ENCODE measurements at regions not wholly inside any gene's neighbourhood (a gene's known extent, or its start where the extent isn't known, plus 50 kb on each side); places are given as distances from the start of the nearest gene placed in this dataset.

DNA sequence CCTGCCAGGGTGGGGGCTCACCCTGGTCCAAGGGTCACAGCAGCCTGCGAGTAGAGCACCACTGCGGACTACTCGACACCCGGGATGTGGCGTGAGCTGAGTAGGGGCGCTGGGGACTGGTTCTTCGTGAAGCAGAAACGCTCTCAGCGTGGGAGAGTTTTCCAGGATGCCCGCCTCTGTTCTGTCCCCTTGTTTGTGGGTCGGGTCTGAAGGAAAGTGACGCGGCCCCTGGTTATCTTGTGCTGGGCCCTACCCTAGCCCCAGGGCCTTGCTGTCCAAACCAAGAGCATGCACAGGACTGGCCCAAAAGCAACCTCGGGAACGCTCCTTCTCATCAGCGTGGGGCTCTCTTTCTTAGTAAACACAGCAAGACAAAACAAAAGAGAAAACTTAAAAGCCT, 303.3 kb downstream of the IRF8 start:
- Histone ChIP-seq H3K9me3 (replicated peaks; ENCODE audit: control insufficient read depth, insufficient read depth, low read length) (no peaks in the 10 kb centered on the region), H3K4me2 (ENCODE audit: control insufficient read depth, insufficient read depth) (no peak overlapping the region), H4K20me1 (ENCODE audit: control insufficient read depth, insufficient read depth) (no peaks in the 10 kb centered on the region), H3K79me2 (ENCODE audit: control insufficient read depth, insufficient read depth, low read length) (no peaks in the 10 kb centered on the region), H3K4me1 (ENCODE audit: control insufficient read depth, insufficient read depth, low read length) (no peaks in the 10 kb centered on the region), H3K36me3 (ENCODE audit: control insufficient read depth in 2 of 2, insufficient read depth in 2 of 2, low read length in 1 of 2) (no peaks in the 10 kb centered on the region), H3K27ac (ENCODE audit: control insufficient read depth, insufficient read depth) (no peak overlapping the region), H3K9ac (ENCODE audit: control insufficient read depth, insufficient read depth, low read length) (no peak overlapping the region), H2AFZ (ENCODE audit: control insufficient read depth, low read depth, low read length) (no peak overlapping the region), H3K4me3 (no peak overlapping the region), H3K27me3 (replicated peaks in 1 of 2; ENCODE audit: control insufficient read depth in 2 of 2, insufficient read depth in 2 of 2, low read length in 1 of 2) (peaks cover 8 to 18% of the 10 kb centered on the region in 2 experiments)
- ATAC-seq: no peak
- intact Hi-C loops (cut with micrococcal nuclease; ENCODE audit: unreplicated experiment) (loop anchor here (10.0 kb wide), 1 partner anchor 127 kb away; no protein-coding TSS in a partner anchor), in situ Hi-C loops (cut with MboI) (no loop called here)
- DNase-seq (ENCODE audit: low read depth, low spot score): no peak
- no peak for FAIRE-seq
- WGBS (ENCODE audit: insufficient coverage, insufficient replicate concordance, low lambda C conversion rate, missing lambda C conversion rate): 43% methylated on average over 16 of the region's 16 CpGs
- BruUV-seq (replicated peaks): no TSS peak
- TF ChIP-seq ASH2L (IDR thresholded peaks at IDR 0.05; ENCODE audit: borderline replicate concordance, low read depth) (no peak), IKZF2 (IDR thresholded peaks at IDR 0.05) (no peak), ZSCAN29 (IDR thresholded peaks at IDR 0.05) (no peak), POLR2AphosphoS5 (IDR thresholded peaks at IDR 0.05; ENCODE audit: low read length) (no peak), BRCA1 (IDR thresholded peaks at IDR 0.05; ENCODE audit: low read depth, low read length) (no peak), TCF12 (IDR thresholded peaks at IDR 0.05; ENCODE audit: low read depth, low read length) (no peak), RAD21 (IDR thresholded peaks at IDR 0.05; ENCODE audit: insufficient read depth, low read depth, low read length) (no peak), RFX5 (IDR thresholded peaks at IDR 0.05; ENCODE audit: low read depth, low read length) (no peak)
- TF ChIP-seq, protein P1, sequence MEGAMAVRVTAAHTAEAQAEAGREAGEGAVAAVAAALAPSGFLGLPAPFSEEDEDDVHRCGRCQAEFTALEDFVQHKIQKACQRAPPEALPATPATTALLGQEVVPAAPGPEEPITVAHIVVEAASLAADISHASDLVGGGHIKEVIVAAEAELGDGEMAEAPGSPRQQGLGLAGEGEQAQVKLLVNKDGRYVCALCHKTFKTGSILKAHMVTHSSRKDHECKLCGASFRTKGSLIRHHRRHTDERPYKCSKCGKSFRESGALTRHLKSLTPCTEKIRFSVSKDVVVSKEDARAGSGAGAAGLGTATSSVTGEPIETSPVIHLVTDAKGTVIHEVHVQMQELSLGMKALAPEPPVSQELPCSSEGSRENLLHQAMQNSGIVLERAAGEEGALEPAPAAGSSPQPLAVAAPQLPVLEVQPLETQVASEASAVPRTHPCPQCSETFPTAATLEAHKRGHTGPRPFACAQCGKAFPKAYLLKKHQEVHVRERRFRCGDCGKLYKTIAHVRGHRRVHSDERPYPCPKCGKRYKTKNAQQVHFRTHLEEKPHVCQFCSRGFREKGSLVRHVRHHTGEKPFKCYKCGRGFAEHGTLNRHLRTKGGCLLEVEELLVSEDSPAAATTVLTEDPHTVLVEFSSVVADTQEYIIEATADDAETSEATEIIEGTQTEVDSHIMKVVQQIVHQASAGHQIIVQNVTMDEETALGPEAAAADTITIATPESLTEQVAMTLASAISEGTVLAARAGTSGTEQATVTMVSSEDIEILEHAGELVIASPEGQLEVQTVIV (IDR thresholded peaks at IDR 0.05; ENCODE audit: borderline replicate concordance, partially characterized antibody): no peak
- ChIA-PET RAD21 (ENCODE audit: unreplicated experiment) (interaction anchor here (1.2 kb wide), 1 partner anchor 11 kb away, joined by 3 read pairs; no protein-coding TSS in a partner anchor), SMC1A (ENCODE audit: uncharacterized antibody, unreplicated experiment) (no interaction called here), CTCF (no interaction called here), POLR2A (no interaction called here)

Data from GM12878 (cell line).